ENCODE measurements at regions not wholly inside any gene's neighbourhood (a gene's known extent, or its start where the extent isn't known, plus 50 kb on each side); places are given as distances from the start of the nearest gene placed in this dataset.

DNA sequence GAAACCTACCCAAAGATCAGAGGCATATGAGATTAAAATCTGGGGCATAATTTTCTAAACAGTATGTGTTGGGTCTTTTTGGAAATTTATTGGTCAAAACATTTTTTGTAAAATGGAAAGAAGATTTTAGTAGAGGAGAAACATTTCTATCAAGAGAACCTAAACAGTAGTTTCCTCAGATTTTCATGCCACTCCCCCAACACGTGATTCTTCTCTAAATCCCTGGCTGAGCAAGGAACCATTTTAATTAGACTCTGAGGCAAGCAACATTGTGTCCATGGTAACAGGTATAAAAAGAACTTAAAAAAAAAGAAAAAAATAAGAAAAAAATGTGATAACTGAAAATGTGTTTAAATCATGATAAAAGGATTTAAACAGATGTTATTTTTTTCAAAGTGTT, 1105.2 kb upstream of the ZEB2 start:
- no peaks in the 10 kb centered on the region for H3K27me3 ChIP-seq (ENCODE audit: control insufficient read depth, insufficient read depth, low read length)
- H3K4me3 ChIP-seq (ENCODE audit: low read depth, low read length), result no peak overlapping the region
- H3K4me1 ChIP-seq (ENCODE audit: control insufficient read depth, insufficient read depth, low read length), result no peaks in the 10 kb centered on the region
- H3K9ac ChIP-seq (ENCODE audit: low read length), result no peak overlapping the region
- H3K27ac ChIP-seq (ENCODE audit: low read depth, low read length), result no peak overlapping the region
- H3K36me3 ChIP-seq (ENCODE audit: control insufficient read depth, insufficient read depth, low read length), result no peaks in the 10 kb centered on the region
- no peaks in the 10 kb centered on the region for H3K9me3 ChIP-seq (ENCODE audit: control insufficient read depth, insufficient read depth, low read depth, low read length)

DNA sequence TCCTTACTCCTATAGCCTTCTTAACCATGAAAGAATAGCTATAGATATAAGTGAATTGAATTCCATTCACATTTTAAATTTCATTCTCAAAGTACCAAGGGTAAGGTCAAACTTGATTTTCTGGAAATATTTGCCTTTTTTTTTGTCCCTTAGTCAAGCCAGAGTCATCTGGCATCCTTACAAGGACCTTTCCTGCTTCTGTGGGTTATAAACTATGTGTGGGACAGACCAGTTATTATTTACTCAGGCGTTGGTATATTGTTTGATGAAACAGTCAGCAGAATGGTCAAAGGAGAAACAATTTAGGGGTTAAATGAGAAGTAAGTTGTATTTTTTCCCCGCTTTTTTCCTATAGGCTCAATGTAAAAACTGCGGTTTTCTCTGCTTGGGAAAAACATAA, 1103.2 kb upstream of the ZEB2 start:
- H3K9me3 ChIP-seq (ENCODE audit: control insufficient read depth, insufficient read depth, low read depth, low read length), result no peaks in the 10 kb centered on the region
- no peaks in the 10 kb centered on the region for H3K4me1 ChIP-seq (ENCODE audit: control insufficient read depth, insufficient read depth, low read length)
- H3K4me3 ChIP-seq (ENCODE audit: low read depth, low read length), result no peak overlapping the region
- no peak overlapping the region for H3K9ac ChIP-seq (ENCODE audit: low read length)
- no peaks in the 10 kb centered on the region for H3K27me3 ChIP-seq (ENCODE audit: control insufficient read depth, insufficient read depth, low read length)
- no peak overlapping the region for H3K27ac ChIP-seq (ENCODE audit: low read depth, low read length)
- no peaks in the 10 kb centered on the region for H3K36me3 ChIP-seq (ENCODE audit: control insufficient read depth, insufficient read depth, low read length)

DNA sequence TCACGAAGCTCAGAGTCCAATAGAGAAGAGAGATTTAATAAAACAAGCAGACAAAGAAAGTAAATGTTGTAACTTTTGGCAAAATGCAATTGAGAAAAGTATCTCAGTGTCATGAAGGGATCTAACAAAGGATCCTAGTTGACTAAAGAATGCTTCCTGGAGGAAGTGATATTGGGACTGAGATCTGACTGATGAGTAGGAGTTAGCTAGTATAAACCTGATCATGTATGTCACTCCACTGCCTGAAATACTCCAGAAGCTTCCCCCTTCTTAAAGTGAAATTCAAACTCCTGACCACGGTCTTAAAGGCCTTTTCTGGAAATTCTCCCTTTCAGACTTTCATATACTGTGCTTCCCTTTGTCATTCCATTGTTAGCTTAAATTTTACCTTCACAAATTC, 1102.4 kb upstream of the ZEB2 start:
- no peak overlapping the region for H3K4me3 ChIP-seq (ENCODE audit: low read depth, low read length)
- H3K9ac ChIP-seq (ENCODE audit: low read length), result no peak overlapping the region

DNA sequence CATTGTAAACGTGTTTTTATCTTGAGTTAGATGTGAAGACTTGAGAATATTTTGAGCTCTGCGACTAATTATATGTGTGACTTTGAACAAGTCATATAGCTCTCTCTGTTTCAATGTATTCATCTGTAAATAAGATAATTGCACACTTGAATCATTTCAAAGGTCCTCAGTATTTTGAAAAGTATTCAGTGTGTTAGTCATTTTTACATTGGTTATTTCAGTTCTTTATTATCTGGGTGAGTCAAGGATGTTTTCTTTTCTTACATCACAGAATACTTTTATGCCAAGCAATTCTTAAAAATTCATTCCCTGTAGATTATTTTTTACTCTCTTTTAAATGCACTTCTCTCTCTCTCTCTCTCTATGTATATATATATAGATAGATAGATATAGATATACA, 1098.0 kb upstream of the ZEB2 start:
- Histone ChIP-seq H3K36me3 (ENCODE audit: control insufficient read depth, insufficient read depth, low read length) (no peaks in the 10 kb centered on the region), H3K27me3 (ENCODE audit: control insufficient read depth, insufficient read depth, low read length) (no peaks in the 10 kb centered on the region), H3K4me3 (ENCODE audit: low read depth, low read length) (no peak overlapping the region), H3K9me3 (ENCODE audit: control insufficient read depth, insufficient read depth, low read depth, low read length) (no peaks in the 10 kb centered on the region), H3K9ac (ENCODE audit: low read length) (no peak overlapping the region), H3K27ac (ENCODE audit: low read depth, low read length) (no peak overlapping the region), H3K4me1 (ENCODE audit: control insufficient read depth, insufficient read depth, low read length) (no peaks in the 10 kb centered on the region)

More for the DNA sequence above, 1102.4 kb upstream of the ZEB2 start:
- Histone ChIP-seq H3K4me1 (ENCODE audit: control insufficient read depth, insufficient read depth, low read length) (no peaks in the 10 kb centered on the region), H3K27ac (ENCODE audit: low read depth, low read length) (no peak overlapping the region), H3K36me3 (ENCODE audit: control insufficient read depth, insufficient read depth, low read length) (no peaks in the 10 kb centered on the region), H3K9me3 (ENCODE audit: control insufficient read depth, insufficient read depth, low read depth, low read length) (no peaks in the 10 kb centered on the region), H3K27me3 (ENCODE audit: control insufficient read depth, insufficient read depth, low read length) (no peaks in the 10 kb centered on the region)

DNA sequence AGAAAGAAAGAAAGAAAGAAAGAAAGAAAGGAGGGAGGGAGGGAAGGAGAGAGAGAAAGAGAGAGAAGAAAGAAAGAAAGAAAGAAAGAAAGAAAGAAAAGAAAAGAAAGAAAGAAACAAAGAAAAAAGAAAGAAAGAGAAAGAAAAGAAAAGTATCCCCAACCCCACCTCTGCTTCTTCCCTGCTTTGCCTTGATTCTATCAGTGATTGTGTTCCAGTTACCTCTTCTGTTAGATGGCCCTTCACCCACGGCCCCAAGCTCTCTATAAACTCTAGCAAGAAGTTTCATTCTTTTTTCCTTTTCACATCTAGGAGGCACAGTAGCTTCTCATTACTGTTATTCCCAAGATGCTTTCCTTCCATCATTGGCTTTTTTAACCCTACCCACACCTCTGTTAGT, 1097.5 kb upstream of the ZEB2 start:
- no peak overlapping the region for H3K9ac ChIP-seq (ENCODE audit: low read length)
- no peaks in the 10 kb centered on the region for H3K27me3 ChIP-seq (ENCODE audit: control insufficient read depth, insufficient read depth, low read length)
- no peaks in the 10 kb centered on the region for H3K9me3 ChIP-seq (ENCODE audit: control insufficient read depth, insufficient read depth, low read depth, low read length)
- no peak overlapping the region for H3K4me3 ChIP-seq (ENCODE audit: low read depth, low read length)
- no peaks in the 10 kb centered on the region for H3K4me1 ChIP-seq (ENCODE audit: control insufficient read depth, insufficient read depth, low read length)
- no peak overlapping the region for H3K27ac ChIP-seq (ENCODE audit: low read depth, low read length)
- no peaks in the 10 kb centered on the region for H3K36me3 ChIP-seq (ENCODE audit: control insufficient read depth, insufficient read depth, low read length)

DNA sequence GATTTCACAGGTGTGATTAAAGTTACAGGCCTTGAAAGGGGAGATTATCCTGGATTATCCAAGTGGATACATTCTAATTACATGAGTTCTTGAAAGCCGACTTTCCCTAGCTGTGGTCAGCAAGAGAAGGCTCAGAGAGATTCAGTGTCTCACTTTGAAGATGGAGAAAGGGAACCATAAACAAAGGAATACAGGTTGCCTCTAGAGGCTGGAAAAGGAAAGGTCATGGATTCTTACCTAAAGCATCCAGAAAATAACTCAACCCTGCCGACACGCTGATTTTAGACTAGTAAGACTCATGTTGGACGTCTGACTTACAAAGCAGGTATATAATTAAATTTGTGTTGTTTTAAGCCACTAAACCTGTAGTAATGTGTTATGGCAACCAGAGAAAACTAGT, 1095.7 kb upstream of the ZEB2 start:
- Histone ChIP-seq H3K27me3 (ENCODE audit: control insufficient read depth, insufficient read depth, low read length) (no peaks in the 10 kb centered on the region), H3K36me3 (ENCODE audit: control insufficient read depth, insufficient read depth, low read length) (no peaks in the 10 kb centered on the region), H3K4me3 (ENCODE audit: low read depth, low read length) (no peak overlapping the region), H3K27ac (ENCODE audit: low read depth, low read length) (no peak overlapping the region), H3K9ac (ENCODE audit: low read length) (no peak overlapping the region), H3K4me1 (ENCODE audit: control insufficient read depth, insufficient read depth, low read length) (no peaks in the 10 kb centered on the region), H3K9me3 (ENCODE audit: control insufficient read depth, insufficient read depth, low read depth, low read length) (no peaks in the 10 kb centered on the region)

DNA sequence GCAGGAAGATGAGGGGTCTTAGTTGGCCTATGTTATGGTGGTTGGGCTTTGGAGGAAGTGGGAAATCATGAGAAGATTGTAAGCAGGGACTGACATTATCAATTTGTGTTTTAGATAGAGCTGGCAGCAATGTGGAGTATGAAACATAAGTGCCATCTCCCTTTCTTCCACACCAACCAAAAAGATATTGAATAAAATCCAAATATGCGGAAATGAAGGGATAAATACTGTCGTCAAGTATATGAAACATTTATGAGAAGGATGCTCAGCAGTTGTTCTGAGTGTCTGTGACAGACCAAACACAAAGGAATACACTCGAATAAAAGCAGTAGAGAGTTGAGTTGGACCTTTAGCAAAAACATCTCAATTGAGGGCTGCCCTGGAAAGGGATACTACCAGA, 1090.0 kb upstream of the ZEB2 start:
- Histone ChIP-seq H3K9ac (ENCODE audit: low read length) (no peak overlapping the region), H3K27me3 (ENCODE audit: control insufficient read depth, insufficient read depth, low read length) (no peaks in the 10 kb centered on the region), H3K4me1 (ENCODE audit: control insufficient read depth, insufficient read depth, low read length) (no peaks in the 10 kb centered on the region), H3K4me3 (ENCODE audit: low read depth, low read length) (no peak overlapping the region), H3K9me3 (ENCODE audit: control insufficient read depth, insufficient read depth, low read depth, low read length) (no peaks in the 10 kb centered on the region), H3K27ac (ENCODE audit: low read depth, low read length) (no peak overlapping the region), H3K36me3 (ENCODE audit: control insufficient read depth, insufficient read depth, low read length) (no peaks in the 10 kb centered on the region)

DNA sequence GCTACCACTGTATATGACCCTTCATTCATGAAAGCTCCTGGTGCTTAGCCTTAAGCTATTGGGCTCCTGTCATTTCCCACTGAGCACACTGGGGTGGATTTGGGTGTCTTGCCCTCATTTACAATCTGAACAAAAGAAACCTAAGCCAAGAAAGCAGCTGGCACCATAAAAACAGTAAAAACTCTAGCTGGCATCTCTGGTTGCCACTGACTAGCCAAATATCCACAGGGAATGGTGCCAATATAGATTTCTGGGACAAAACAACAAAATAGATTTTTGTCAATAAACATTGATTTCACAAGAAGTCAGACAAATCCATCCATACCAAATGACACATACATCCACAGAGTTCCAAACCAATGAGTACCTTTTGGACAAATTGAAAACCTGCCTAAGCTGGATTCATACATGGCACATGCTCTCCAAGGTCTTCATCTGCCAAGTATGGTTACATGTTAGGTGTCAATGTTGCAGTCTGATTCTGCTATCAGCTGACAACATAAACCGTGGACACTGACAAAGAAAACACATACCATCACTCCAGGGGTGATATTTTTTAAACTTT, 1081.5 kb upstream of the ZEB2 start:
- Histone ChIP-seq H3K27ac (ENCODE audit: low read depth, low read length) (no peak overlapping the region), H3K36me3 (ENCODE audit: control insufficient read depth, insufficient read depth, low read length) (no peaks in the 10 kb centered on the region), H3K27me3 (ENCODE audit: control insufficient read depth, insufficient read depth, low read length) (no peaks in the 10 kb centered on the region), H3K9ac (ENCODE audit: low read length) (no peak overlapping the region), H3K4me3 (ENCODE audit: low read depth, low read length) (no peak overlapping the region), H3K9me3 (ENCODE audit: control insufficient read depth, insufficient read depth, low read depth, low read length) (no peaks in the 10 kb centered on the region), H3K4me1 (ENCODE audit: control insufficient read depth, insufficient read depth, low read length) (no peaks in the 10 kb centered on the region)

DNA sequence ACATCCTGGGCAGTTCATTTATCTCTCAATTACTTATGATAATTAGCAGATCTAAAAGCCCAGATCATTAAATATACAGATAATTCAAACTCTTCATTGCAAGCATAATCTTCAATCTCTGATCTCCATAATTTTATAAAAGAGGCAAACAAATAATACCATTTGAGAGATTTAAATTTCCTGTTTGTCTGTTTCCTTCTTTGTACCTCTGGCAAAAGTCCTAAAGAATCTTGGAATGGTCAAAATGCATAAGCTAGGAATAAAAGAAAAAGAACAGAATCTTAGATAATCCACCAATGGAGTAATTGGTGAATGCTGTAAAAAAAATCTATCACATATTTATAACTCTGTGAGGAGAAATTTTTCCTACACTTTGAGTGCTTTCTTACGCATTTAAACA, 1080.9 kb upstream of the ZEB2 start:
- Histone ChIP-seq H3K4me1 (ENCODE audit: control insufficient read depth, insufficient read depth, low read length) (no peaks in the 10 kb centered on the region), H3K9ac (ENCODE audit: low read length) (no peak overlapping the region), H3K36me3 (ENCODE audit: control insufficient read depth, insufficient read depth, low read length) (no peaks in the 10 kb centered on the region), H3K27me3 (ENCODE audit: control insufficient read depth, insufficient read depth, low read length) (no peaks in the 10 kb centered on the region), H3K4me3 (ENCODE audit: low read depth, low read length) (no peak overlapping the region), H3K27ac (ENCODE audit: low read depth, low read length) (no peak overlapping the region), H3K9me3 (ENCODE audit: control insufficient read depth, insufficient read depth, low read depth, low read length) (no peaks in the 10 kb centered on the region)

DNA sequence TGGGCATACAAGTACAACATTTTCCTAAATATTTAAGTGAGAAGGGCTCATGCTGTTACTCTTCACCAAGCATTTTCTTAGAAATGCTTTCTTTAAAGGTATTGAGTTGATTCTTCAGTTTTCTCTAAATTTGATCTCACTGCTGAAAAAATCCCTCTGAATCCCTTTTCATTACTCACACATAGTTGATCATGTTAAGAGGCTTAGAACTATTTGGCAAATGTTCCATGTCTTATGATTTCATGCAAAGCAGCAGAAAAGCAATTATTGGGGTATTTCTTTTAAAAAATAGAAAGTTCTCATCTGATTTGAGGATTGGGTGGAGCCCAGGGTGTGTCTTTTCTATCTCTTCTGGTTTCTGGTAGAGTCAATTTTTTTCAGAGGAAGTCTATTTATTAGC, 1079.8 kb upstream of the ZEB2 start:
- Histone ChIP-seq H3K4me3 (ENCODE audit: low read depth, low read length) (no peak overlapping the region), H3K27ac (ENCODE audit: low read depth, low read length) (no peak overlapping the region), H3K4me1 (ENCODE audit: control insufficient read depth, insufficient read depth, low read length) (no peaks in the 10 kb centered on the region), H3K9ac (ENCODE audit: low read length) (no peak overlapping the region), H3K27me3 (ENCODE audit: control insufficient read depth, insufficient read depth, low read length) (no peaks in the 10 kb centered on the region), H3K9me3 (ENCODE audit: control insufficient read depth, insufficient read depth, low read depth, low read length) (no peaks in the 10 kb centered on the region), H3K36me3 (ENCODE audit: control insufficient read depth, insufficient read depth, low read length) (no peaks in the 10 kb centered on the region)

DNA sequence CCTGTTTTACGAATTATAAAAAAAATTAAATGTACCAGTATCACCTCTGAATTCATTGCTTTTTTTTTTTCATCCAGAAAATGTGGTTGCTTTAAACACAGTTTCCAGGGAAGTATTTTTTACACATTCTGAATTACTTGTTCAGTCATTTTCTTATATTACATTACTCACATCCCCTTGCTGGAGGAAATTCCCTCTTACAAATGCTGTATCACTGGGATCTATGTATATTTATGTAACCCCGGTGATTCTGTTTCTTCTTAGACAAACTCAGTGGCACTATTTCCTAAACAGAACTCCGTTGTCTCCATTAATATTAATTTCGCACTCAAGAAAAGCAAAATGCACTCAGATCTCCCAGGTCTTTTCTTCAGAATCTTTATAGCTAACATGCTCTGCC, 1078.5 kb upstream of the ZEB2 start:
- Histone ChIP-seq H3K4me1 (ENCODE audit: control insufficient read depth, insufficient read depth, low read length) (no peaks in the 10 kb centered on the region), H3K9me3 (ENCODE audit: control insufficient read depth, insufficient read depth, low read depth, low read length) (no peaks in the 10 kb centered on the region), H3K36me3 (ENCODE audit: control insufficient read depth, insufficient read depth, low read length) (no peaks in the 10 kb centered on the region), H3K9ac (ENCODE audit: low read length) (no peak overlapping the region), H3K27ac (ENCODE audit: low read depth, low read length) (no peak overlapping the region), H3K4me3 (ENCODE audit: low read depth, low read length) (no peak overlapping the region), H3K27me3 (ENCODE audit: control insufficient read depth, insufficient read depth, low read length) (no peaks in the 10 kb centered on the region)

DNA sequence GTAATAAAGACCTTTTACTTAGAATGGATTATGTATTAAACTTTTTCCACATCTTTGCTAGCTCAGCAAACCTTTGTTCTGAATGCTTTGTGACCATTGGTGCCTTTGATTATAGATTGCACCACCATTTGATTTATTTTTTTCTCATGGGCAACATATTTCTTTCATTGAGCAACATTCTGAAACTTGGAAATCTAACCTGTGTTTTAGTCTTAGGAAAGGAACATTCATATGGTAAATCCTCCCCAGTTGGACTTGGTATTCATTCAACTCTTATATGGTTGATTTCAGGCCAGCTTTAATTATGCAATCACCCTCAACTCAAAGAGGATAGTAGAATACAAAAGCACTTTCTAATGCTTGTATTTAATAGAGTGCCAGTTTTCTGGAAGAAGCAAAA, 1077.9 kb upstream of the ZEB2 start:
- Histone ChIP-seq H3K9ac (ENCODE audit: low read length) (no peak overlapping the region), H3K4me3 (ENCODE audit: low read depth, low read length) (no peak overlapping the region), H3K9me3 (ENCODE audit: control insufficient read depth, insufficient read depth, low read depth, low read length) (no peaks in the 10 kb centered on the region), H3K36me3 (ENCODE audit: control insufficient read depth, insufficient read depth, low read length) (no peaks in the 10 kb centered on the region), H3K27me3 (ENCODE audit: control insufficient read depth, insufficient read depth, low read length) (no peaks in the 10 kb centered on the region), H3K4me1 (ENCODE audit: control insufficient read depth, insufficient read depth, low read length) (peaks cover under 1% of the 10 kb centered on the region), H3K27ac (ENCODE audit: low read depth, low read length) (no peak overlapping the region)

Data from HUES6 (cell line).